ENCODE measurements at regions not wholly inside any gene's neighbourhood (a gene's known extent, or its start where the extent isn't known, plus 50 kb on each side); places are given as distances from the start of the nearest gene placed in this dataset.

- TF ChIP-seq EZH2 (IDR thresholded peaks at IDR 0.05) = no peak
- TF ChIP-seq POLR2AphosphoS5 (IDR thresholded peaks at IDR 0.05; ENCODE audit: borderline replicate concordance, low read depth, low read length) = no peak
These were observed 459.5 kb downstream of the RMST start for GRCh38 chr12:97921979-97922722.

All from SK-N-MC (cell line).